ENCODE measurements at regions not wholly inside any gene's neighbourhood (a gene's known extent, or its start where the extent isn't known, plus 50 kb on each side); places are given as distances from the start of the nearest gene placed in this dataset.

- TF ChIP-seq CTCF (IDR thresholded peaks at IDR 0.05 in 4 of 5, conservative IDR thresholded peaks at IDR 0.05 in 1 of 5) (no peak), POLR2A (IDR thresholded peaks at IDR 0.05) (no peak)
Measured at GRCh38 chr10:80878330-80878729, 340.6 kb downstream of the SH2D4B start.
